ENCODE measurements at regions not wholly inside any gene's neighbourhood (a gene's known extent, or its start where the extent isn't known, plus 50 kb on each side); places are given as distances from the start of the nearest gene placed in this dataset.

GRCh38 chr12:98001430-98001829, 514.0 kb upstream of the TMPO start:
- TF ChIP-seq CTCF (conservative IDR thresholded peaks at IDR 0.05): no peak
- Histone ChIP-seq H3K14ac (ENCODE audit: insufficient read depth, low read length) (no peak overlapping the region), H3K18ac (ENCODE audit: insufficient read length, low read depth, low read length) (no peak overlapping the region), H3K4ac (ENCODE audit: low read depth, low read length) (no peak overlapping the region), H2BK120ac (ENCODE audit: low read depth, low read length, poor library complexity, severe bottlenecking) (no peak overlapping the region), H3K56ac (ENCODE audit: insufficient read length, low read depth, low read length) (no peak overlapping the region), H3K27me3 (ENCODE audit: insufficient read depth, low read length) (no peaks in the 10 kb centered on the region), H3T11ph (ENCODE audit: low read length) (no peak overlapping the region), H3K9ac (ENCODE audit: extremely low read depth, insufficient read length, low read length) (no peak overlapping the region), H2AFZ (ENCODE audit: low read length) (no peak overlapping the region), H2BK5ac (ENCODE audit: insufficient read length, low read length) (no peak overlapping the region), H4K5ac (ENCODE audit: insufficient read length, low read depth, low read length) (no peak overlapping the region), H2BK15ac (ENCODE audit: low read depth, low read length) (no peak overlapping the region), H2BK12ac (ENCODE audit: insufficient read length, low read depth, low read length) (no peak overlapping the region), H3K79me1 (ENCODE audit: insufficient read depth, low read depth, low read length, poor library complexity, severe bottlenecking) (no peaks in the 10 kb centered on the region), H4K91ac (ENCODE audit: insufficient read length, low read depth, low read length) (no peak overlapping the region), H3K23ac (ENCODE audit: insufficient read length, low read depth, low read length) (no peak overlapping the region), H3K27ac (ENCODE audit: insufficient read length, low read depth, low read length) (no peak overlapping the region), H3K4me2 (ENCODE audit: insufficient read depth, insufficient read length, low read length) (no peak overlapping the region), H4K20me1 (ENCODE audit: control insufficient read depth, insufficient read depth, insufficient read length) (no peaks in the 10 kb centered on the region), H3K9me3 (ENCODE audit: control insufficient read depth, low read depth, low read length) (no peaks in the 10 kb centered on the region), H3K79me2 (ENCODE audit: insufficient read depth, low read length) (no peaks in the 10 kb centered on the region), H3K23me2 (ENCODE audit: insufficient read length, low read depth, low read length, poor library complexity, severe bottlenecking) (no peaks in the 10 kb centered on the region), H2AK5ac (ENCODE audit: insufficient read length, low read length) (no peak overlapping the region), H3K4me1 (ENCODE audit: insufficient read depth, low read length) (no peaks in the 10 kb centered on the region), H4K8ac (replicated peaks; ENCODE audit: insufficient read length, low read depth, low read length) (no peak overlapping the region), H2BK20ac (ENCODE audit: low read depth, low read length, poor library complexity, severe bottlenecking) (no peak overlapping the region)
- Mint-ChIP-seq H3K36me3 (ENCODE audit: insufficient read depth in 1 of 3, low read depth in 3 of 3) (no peaks in the 10 kb centered on the region), H3K27ac (no peak overlapping the region), H3K27me3 (ENCODE audit: low read depth) (no peaks in the 10 kb centered on the region; the same call in 1 of the 2 replicates), H3K4me3 (no peak overlapping the region; a peak in 1 of 5 replicates), H3K9me3 (no peaks in the 10 kb centered on the region), H3K4me1 (peaks cover 2% of the 10 kb centered on the region in 2 experiments)
- no peak for DNase-seq
- no CpG with 5 or more reads among the region's 3 CpGs for WGBS (ENCODE audit: extremely low coverage, insufficient read length, low lambda C conversion rate)

Measured in H9 (cell line).